NT2/D1 (cell line): ENCODE measurements at regions not wholly inside any gene's neighbourhood (a gene's known extent, or its start where the extent isn't known, plus 50 kb on each side); places are given as distances from the start of the nearest gene placed in this dataset.

Experiments
- DNase-seq: peaks from one replicate; pipeline ENCODE4 v3.0.0-alpha.2; 2011; ENCODE audit warnings: low read depth, low spot score
- H3K27me3 ChIP-seq: 2 replicates; pipeline ENCODE4 v1.6.0; 2011; ENCODE audit warnings: mild to moderate bottlenecking; ENCODE audit not compliant: insufficient read length, insufficient read depth
- H3K36me3 ChIP-seq: 2 replicates; pipeline ENCODE4 v1.6.1; 2011; ENCODE audit warnings: mild to moderate bottlenecking, low read length, mixed read lengths; ENCODE audit not compliant: insufficient read depth, insufficient read length
- H3K4me1 ChIP-seq: 2 replicates; pipeline ENCODE4 v1.5.1; 2011; ENCODE audit not compliant: insufficient read depth, insufficient read length
- H3K4me3 ChIP-seq: 2 replicates; pipeline ENCODE4 v1.5.1; 2011; ENCODE audit warnings: low read depth; ENCODE audit not compliant: insufficient read length
- H3K9ac ChIP-seq: 2 replicates; pipeline ENCODE4 v1.6.0; 2011; ENCODE audit warnings: low read depth; ENCODE audit not compliant: insufficient read length
- H3K9me3 ChIP-seq: 2 replicates; pipeline ENCODE4 v1.5.1; 2011; ENCODE audit warnings: mild to moderate bottlenecking, low read length; ENCODE audit not compliant: insufficient read depth
- SUZ12 ChIP-seq: IDR thresholded peaks from 2 replicates; pipeline ENCODE4 v1.6.1; 2011; ENCODE audit not compliant: insufficient read length, insufficient read depth; ENCODE audit errors: extremely low read depth
- YY1 ChIP-seq: IDR thresholded peaks from 2 replicates; pipeline ENCODE4 v1.6.1; 2011; ENCODE audit not compliant: insufficient read length, insufficient read depth
- ZNF274 ChIP-seq: IDR thresholded peaks from 2 replicates; pipeline ENCODE4 v1.6.1; 2011; ENCODE audit warnings: mild to moderate bottlenecking, low read depth, low read length

- no peak overlapping the region for H3K4me3 ChIP-seq
- H3K4me1 ChIP-seq = no peaks in the 10 kb centered on the region
- no peaks in the 10 kb centered on the region for H3K27me3 ChIP-seq
- no peak overlapping the region for H3K9ac ChIP-seq
- H3K9me3 ChIP-seq = no peaks in the 10 kb centered on the region
- DNase-seq = no peak
- no peak for TF ChIP-seq YY1
- no peak for TF ChIP-seq ZNF274
- TF ChIP-seq SUZ12 = no peak
- no peaks in the 10 kb centered on the region for H3K36me3 ChIP-seq
Measured at GRCh38 chr5:30781643-30782042, 411.8 kb upstream of the CDH6 start.

DNA sequence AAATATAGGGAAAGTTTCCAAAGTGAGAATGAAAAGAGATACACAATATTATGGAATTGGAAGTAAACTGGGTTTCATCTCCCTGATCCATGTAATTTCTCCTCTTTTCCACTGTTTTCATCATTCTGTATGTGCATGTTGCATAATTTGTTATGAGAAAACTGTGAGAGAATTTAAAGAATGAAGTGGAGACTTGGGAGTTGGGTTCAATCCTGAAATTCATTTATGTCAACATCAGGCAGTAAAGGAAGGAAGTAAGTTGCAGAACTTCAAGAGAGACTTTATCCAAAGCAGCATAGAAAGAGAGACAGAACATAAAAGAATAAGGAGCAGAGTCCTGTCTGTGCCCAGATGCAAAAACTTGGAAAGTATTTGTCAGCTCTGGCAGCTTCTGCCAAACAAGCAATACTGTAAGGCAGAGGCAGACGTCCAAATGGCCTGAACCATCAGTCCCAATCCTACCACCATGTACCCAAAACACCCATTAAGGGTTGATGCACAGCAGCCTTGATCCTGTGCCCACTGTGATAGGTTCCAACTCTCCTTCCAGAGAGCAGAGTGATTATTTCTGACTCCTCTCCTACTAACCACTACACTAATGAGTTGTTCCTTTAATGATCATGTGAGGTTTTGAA is 425.3 kb upstream of the CDH6 start:
- TF ChIP-seq ZNF274 (no peak), SUZ12 (no peak), YY1 (no peak)
- H3K4me3 ChIP-seq = no peak overlapping the region
- DNase-seq = no peak
- H3K9me3 ChIP-seq = no peaks in the 10 kb centered on the region
- H3K9ac ChIP-seq = no peak overlapping the region
- H3K27me3 ChIP-seq = no peaks in the 10 kb centered on the region
- H3K4me1 ChIP-seq = no peaks in the 10 kb centered on the region
- no peaks in the 10 kb centered on the region for H3K36me3 ChIP-seq

DNA sequence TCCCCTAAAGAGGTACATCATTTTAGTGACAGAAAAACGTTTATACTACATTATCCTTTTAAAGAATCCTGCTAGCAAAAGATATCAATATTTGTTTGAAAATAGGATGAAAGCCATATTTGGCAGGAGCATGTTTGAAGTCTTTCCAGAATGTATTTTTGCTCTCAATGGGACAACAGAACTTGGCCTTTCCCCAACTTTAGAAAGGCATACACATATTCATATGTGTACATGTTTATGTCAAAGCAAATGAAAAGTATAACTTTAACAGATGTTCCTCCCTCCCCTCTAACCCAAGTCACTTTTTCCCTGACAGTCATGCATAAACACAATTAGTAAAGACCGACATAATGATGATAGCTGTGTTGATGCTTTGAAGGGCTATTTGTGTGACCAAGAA is 427.8 kb upstream of the CDH6 start:
- no peaks in the 10 kb centered on the region for H3K9me3 ChIP-seq
- TF ChIP-seq SUZ12 (no peak), ZNF274 (no peak), YY1 (no peak)
- DNase-seq = no peak
- H3K4me3 ChIP-seq = no peak overlapping the region
- no peak overlapping the region for H3K9ac ChIP-seq
- H3K27me3 ChIP-seq = no peaks in the 10 kb centered on the region
- H3K4me1 ChIP-seq = no peaks in the 10 kb centered on the region
- H3K36me3 ChIP-seq = no peaks in the 10 kb centered on the region

DNA sequence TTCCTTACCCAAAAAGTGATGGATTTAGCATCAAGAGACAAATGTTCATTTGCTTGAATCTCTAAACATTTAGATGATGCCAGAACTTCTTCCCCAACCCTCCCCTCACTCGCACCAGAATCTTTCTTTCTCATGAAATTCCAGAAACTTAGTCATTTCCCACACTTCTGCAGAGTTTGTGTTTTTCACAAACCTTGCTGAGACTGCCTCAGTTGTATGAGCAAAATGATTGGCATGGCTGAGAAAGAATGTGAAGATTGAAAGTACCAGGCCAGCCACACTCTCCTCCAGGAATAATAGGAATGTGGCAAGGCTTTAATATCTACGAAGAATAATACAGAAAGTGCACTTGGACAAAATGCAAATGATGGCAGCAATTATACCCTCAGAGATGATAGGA is 428.3 kb upstream of the CDH6 start:
- no peak overlapping the region for H3K9ac ChIP-seq
- no peak for TF ChIP-seq SUZ12
- TF ChIP-seq ZNF274 = no peak
- TF ChIP-seq YY1 = no peak

DNA sequence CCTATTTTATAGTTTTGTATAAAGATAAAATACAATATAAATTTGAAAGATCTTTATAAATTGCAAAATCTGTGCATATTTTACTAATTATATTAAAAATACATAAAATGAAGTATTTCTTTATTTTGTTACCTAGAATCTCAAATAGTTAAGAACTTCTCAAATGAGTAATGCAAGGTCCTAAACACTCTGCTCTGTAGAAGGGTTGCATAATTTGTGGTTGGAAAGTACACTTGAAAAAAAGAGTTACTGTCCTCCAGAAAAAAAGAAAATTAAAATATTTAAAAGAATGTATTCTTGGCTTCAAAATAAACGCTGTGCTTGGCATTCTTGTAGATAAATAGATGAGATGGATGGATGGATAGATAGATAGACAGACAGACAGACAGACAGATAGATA is 428.8 kb upstream of the CDH6 start:
- Histone ChIP-seq H3K9me3 (no peaks in the 10 kb centered on the region), H3K27me3 (no peaks in the 10 kb centered on the region), H3K36me3 (no peaks in the 10 kb centered on the region), H3K4me3 (no peak overlapping the region), H3K4me1 (no peaks in the 10 kb centered on the region), H3K9ac (no peak overlapping the region)
- no peak for TF ChIP-seq ZNF274
- TF ChIP-seq SUZ12 = no peak
- TF ChIP-seq YY1 = no peak
- no peak for DNase-seq

More for the DNA sequence above, 428.3 kb upstream of the CDH6 start:
- DNase-seq = no peak
- H3K36me3 ChIP-seq = no peaks in the 10 kb centered on the region
- H3K4me3 ChIP-seq = no peak overlapping the region
- H3K9me3 ChIP-seq = no peaks in the 10 kb centered on the region
- H3K4me1 ChIP-seq = no peaks in the 10 kb centered on the region
- no peaks in the 10 kb centered on the region for H3K27me3 ChIP-seq

- Histone ChIP-seq H3K4me3 (no peak overlapping the region), H3K27me3 (no peaks in the 10 kb centered on the region), H3K4me1 (no peaks in the 10 kb centered on the region), H3K9ac (no peak overlapping the region), H3K36me3 (no peaks in the 10 kb centered on the region), H3K9me3 (no peaks in the 10 kb centered on the region)
- no peak for TF ChIP-seq ZNF274
- DNase-seq = no peak
Measured at GRCh38 chr5:30759731-30760130, 433.8 kb upstream of the CDH6 start.

DNA sequence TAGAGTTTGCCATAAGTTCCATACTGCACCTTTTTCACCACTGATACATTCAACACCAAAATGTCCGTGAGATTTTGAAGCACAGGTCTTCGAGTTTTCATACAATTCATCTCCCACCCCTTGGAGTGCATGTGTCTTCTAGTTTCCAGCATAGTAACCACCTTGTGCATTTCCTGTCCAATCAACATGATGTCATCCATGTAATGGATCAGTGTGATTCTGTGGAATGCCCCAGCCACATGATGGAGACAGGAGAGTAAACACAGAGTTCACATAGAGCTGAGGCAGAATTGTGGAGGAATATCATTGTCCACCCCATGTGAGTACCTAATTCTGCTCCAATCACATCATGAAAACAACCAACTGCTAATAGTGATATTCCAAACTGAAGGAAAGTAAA is 441.5 kb upstream of the CDH6 start:
- no peaks in the 10 kb centered on the region for H3K9me3 ChIP-seq
- no peaks in the 10 kb centered on the region for H3K36me3 ChIP-seq
- DNase-seq = no peak
- H3K9ac ChIP-seq = no peak overlapping the region
- no peaks in the 10 kb centered on the region for H3K4me1 ChIP-seq
- H3K4me3 ChIP-seq = no peak overlapping the region
- TF ChIP-seq SUZ12 = no peak
- no peak for TF ChIP-seq ZNF274
- no peak for TF ChIP-seq YY1
- H3K27me3 ChIP-seq = no peaks in the 10 kb centered on the region

GRCh38 chr5:30749971-30750370 is 443.5 kb upstream of the CDH6 start:
- no peak overlapping the region for H3K4me3 ChIP-seq
- no peak overlapping the region for H3K9ac ChIP-seq
- no peaks in the 10 kb centered on the region for H3K9me3 ChIP-seq
- TF ChIP-seq ZNF274 (no peak), SUZ12 (no peak), YY1 (no peak)
- no peak for DNase-seq
- H3K4me1 ChIP-seq = no peaks in the 10 kb centered on the region
- no peaks in the 10 kb centered on the region for H3K36me3 ChIP-seq
- no peaks in the 10 kb centered on the region for H3K27me3 ChIP-seq
